Lower lobe of right lung (tissue), 2 donors: ENCODE measurements at regions not wholly inside any gene's neighbourhood (a gene's known extent, or its start where the extent isn't known, plus 50 kb on each side); places are given as distances from the start of the nearest gene placed in this dataset.

Experiments
- ATAC-seq, 2 donors: fragments of 200-7000 bp; cut with Tn5 transposase; one replicate each; pipeline ENCODE4 v1.9.1; 2020 to 2022; ENCODE audit warnings: mild to moderate bottlenecking in 2 of 2, moderate library complexity in 2 of 2
- DNase-seq: peaks from one replicate; pipeline ENCODE4 v3.0.0-alpha.2; 2020
- H3K27ac ChIP-seq: fragments of 200-600 bp; one replicate; pipeline ENCODE4 v1.8.0; 2022
- H3K27me3 ChIP-seq: fragments of 200-600 bp; one replicate; pipeline ENCODE4 v1.8.0; 2022; ENCODE audit warnings: low read depth
- H3K36me3 ChIP-seq: fragments of 200-600 bp; one replicate; pipeline ENCODE4 v1.8.0; 2022; ENCODE audit warnings: mild to moderate bottlenecking
- H3K4me1 ChIP-seq: fragments of 200-600 bp; one replicate; pipeline ENCODE4 v1.8.0; 2022
- H3K4me3 ChIP-seq: fragments of 200-600 bp; one replicate; pipeline ENCODE4 v1.8.0; 2022; ENCODE audit warnings: mild to moderate bottlenecking
- H3K9me3 ChIP-seq: fragments of 200-600 bp; one replicate; pipeline ENCODE4 v1.8.0; 2022
- intact Hi-C: fragments of 100-400 bp; cut with DNase I; formaldehyde crosslinking; loops from one replicate; pipeline ENCODE4 v1.11.0; 2022
- TF ChIP-seq, protein P1 (sequence below): fragments of 200-600 bp; IDR thresholded peaks from one replicate; pipeline ENCODE4 v1.8.0; 2022; ENCODE audit warnings: antibody characterized with exemption, mild to moderate bottlenecking
- donor health status: DM: no; HTN: yes; CAD: no; lungs with severe emphysema.

DNA sequence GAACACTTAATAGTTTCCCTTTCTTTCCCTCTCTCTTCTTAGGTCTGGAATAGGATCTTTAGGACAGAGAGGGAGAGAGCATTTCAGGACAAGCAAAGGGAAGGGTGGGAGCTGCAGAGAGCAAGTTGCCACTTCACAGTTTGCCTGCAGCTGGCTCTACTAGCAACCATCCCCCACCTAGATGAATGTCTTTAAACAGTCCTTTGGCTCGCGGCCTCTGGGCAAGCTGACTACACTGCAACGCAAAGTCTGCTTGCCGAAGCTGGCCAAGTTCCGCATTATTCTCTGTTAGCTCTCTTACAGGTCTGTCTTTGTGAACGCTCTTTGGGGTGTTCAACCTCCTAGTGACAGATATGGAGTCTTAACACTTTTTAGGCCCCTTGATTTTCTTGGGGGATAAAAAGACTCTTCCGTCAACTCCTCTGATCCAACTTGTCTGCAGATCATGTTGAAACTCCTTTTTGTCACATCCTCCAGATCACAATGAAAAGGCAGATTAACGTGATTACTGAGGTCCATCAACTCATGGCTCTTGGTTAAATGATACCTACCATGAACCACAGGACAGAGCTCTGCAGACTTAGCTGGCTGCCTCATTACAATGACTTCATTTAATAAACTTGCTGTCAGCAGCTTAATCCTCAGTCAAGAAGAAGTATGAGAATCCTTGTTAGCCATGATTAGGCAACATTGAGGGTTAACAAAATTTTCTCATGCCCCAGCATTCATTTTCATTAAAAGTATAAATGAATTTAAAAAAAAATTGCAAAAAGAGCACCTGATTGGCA, 74.6 kb downstream of the SLC4A3 start:
- DNase-seq (no peak), ATAC-seq (peak in 1 of 2 donors; percentile 22)
- Histone ChIP-seq H3K9me3 (no peaks in the 10 kb centered on the region), H3K27me3 (no peaks in the 10 kb centered on the region), H3K36me3 (no peaks in the 10 kb centered on the region), H3K4me3 (no peak overlapping the region), H3K27ac (no peak overlapping the region), H3K4me1 (peaks cover 7% of the 10 kb centered on the region)
- intact Hi-C loops: no loop called here
- TF ChIP-seq, protein P1, sequence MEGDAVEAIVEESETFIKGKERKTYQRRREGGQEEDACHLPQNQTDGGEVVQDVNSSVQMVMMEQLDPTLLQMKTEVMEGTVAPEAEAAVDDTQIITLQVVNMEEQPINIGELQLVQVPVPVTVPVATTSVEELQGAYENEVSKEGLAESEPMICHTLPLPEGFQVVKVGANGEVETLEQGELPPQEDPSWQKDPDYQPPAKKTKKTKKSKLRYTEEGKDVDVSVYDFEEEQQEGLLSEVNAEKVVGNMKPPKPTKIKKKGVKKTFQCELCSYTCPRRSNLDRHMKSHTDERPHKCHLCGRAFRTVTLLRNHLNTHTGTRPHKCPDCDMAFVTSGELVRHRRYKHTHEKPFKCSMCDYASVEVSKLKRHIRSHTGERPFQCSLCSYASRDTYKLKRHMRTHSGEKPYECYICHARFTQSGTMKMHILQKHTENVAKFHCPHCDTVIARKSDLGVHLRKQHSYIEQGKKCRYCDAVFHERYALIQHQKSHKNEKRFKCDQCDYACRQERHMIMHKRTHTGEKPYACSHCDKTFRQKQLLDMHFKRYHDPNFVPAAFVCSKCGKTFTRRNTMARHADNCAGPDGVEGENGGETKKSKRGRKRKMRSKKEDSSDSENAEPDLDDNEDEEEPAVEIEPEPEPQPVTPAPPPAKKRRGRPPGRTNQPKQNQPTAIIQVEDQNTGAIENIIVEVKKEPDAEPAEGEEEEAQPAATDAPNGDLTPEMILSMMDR: no peak

DNA sequence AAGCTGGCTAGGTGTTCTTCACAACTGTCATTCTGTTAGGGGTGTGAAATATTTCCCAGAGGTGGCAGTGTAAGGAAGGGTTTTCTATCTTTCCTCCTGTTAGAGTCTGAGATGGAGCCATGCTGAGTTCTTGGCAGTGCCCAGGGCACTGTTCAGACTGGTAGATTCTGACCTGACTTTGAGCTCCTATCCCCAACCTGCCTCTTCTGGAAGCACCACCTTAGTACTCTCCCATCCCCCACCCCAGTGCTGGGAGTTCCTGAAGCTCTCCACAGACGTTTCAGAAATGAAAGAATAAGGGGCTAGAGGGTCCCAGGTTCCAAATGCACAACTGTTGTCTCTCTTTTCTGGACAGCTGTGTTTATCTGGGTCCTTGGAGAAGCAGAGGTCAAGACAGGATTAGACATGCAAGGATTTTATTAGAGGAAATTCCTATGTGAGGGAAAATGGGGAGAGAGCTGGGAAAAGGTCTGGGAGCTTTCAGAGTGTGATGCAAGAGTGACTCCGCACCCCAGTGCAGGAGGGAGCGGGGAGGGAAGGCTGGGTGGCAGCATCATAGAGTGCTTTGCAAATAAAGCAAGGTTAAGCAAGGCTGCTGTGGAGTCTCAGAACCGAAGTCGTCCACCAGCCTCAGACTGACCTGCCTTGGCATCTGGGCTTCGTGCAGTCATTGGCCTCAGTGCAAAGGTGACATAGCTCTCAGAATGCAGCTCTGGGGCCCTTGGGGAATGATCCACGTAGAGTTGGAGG, 75.5 kb downstream of the SLC4A3 start:
- peak; percentile 86 to 91 for ATAC-seq
- intact Hi-C loops: no loop called here
- Histone ChIP-seq H3K27me3 (peaks cover 3% of the 10 kb centered on the region), H3K4me1 (peaks cover 7% of the 10 kb centered on the region), H3K9me3 (no peaks in the 10 kb centered on the region), H3K4me3 (no peak overlapping the region), H3K36me3 (no peaks in the 10 kb centered on the region), H3K27ac (no peak overlapping the region)
- DNase-seq: peak; percentile 56
- TF ChIP-seq, protein P1: no peak

DNA sequence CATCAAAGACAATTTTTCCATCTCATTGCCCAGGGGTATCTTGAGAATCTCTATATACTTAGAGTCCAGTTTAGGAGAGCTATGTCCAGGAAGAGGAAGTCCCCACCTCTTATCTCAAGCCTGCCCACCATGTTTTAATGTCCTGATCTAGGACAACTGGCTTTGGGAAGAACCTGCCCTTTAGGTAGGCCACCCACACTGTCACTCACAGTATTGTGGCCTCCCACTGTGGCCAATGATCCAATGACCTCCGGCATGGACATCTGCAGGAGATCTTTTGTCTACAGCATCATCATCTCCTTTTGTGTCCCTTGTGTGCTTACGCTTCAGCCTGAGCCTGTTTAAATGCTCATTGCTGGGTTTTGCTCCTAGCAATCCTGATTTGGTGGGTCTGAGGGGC, 77.4 kb downstream of the SLC4A3 start:
- DNase-seq (no peak), ATAC-seq (no peak)
- H3K36me3 ChIP-seq: no peaks in the 10 kb centered on the region
- TF ChIP-seq, protein P1: no peak
- H3K4me1 ChIP-seq: peaks cover 7% of the 10 kb centered on the region
- H3K27ac ChIP-seq: no peak overlapping the region
- peaks cover 3% of the 10 kb centered on the region for H3K27me3 ChIP-seq
- intact Hi-C loops: no loop called here
- H3K4me3 ChIP-seq: no peak overlapping the region
- no peaks in the 10 kb centered on the region for H3K9me3 ChIP-seq

DNA sequence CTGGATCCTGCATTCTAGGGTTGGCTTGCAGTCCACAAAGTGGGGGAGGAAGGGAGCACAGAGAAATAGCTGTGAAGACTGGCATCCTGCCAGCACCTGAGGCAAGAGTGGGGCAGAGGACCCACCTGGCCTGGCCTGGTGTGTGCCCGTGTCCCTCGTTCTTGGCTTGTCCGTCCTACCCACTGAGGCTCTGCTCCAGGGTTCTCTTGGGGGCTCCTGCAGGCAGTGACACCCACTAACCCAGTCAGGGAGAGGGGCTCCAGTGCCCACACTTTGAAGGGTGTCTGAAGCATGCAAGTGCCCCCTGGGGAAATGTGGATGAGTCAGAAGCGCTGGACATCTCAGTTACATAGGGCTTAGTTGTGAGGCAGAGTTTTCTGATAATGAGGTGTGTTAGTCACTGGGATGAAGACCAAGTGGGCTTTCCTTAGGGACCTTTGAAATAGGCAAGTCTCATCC, 79.4 kb downstream of the SLC4A3 start:
- intact Hi-C loops: no loop called here
- Histone ChIP-seq H3K9me3 (no peaks in the 10 kb centered on the region), H3K27ac (no peak overlapping the region), H3K4me1 (peaks cover 7% of the 10 kb centered on the region), H3K36me3 (no peaks in the 10 kb centered on the region), H3K27me3 (peaks cover 3% of the 10 kb centered on the region), H3K4me3 (no peak overlapping the region)
- no peak for DNase-seq
- TF ChIP-seq, protein P1: no peak
- ATAC-seq: no peak

DNA sequence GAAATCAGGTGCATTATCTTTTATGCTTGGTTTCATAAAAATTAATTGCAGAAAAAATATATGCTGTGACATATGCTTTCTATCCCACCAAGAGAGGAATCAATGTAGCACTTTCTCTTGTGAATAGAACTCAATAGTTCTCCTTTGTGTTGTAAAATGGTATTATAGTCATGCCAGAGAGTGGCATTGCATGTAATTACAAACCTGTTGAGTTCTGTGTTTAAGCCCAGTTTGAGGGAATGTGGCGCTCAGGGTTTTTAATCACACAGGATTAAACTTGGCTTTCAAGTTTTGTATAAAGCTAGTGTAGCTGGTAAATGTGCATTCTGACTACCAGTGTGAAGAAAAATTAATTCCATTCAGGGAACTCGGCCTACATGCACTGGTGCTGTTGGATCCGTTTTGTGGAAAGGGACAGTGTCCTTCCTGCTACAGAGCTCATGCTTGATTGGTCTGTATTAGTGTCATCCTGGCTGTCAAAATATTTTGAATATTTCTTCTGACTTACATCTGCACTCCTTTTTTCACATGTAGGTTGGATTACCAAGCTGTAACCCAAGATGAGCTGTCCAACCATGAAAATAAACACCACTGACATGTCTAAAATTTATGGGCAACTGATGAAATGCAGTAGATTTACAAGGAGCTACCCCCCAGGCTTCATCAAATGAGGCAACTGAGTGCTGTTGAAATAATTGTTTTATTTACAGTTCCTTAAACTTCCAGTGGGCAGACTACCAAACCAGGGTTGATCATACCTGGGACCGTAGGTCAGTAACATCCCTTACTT, 80.3 kb downstream of the SLC4A3 start:
- Histone ChIP-seq H3K27ac (no peak overlapping the region), H3K27me3 (peaks cover 3% of the 10 kb centered on the region), H3K36me3 (no peaks in the 10 kb centered on the region), H3K4me1 (peaks cover 7% of the 10 kb centered on the region), H3K4me3 (no peak overlapping the region), H3K9me3 (no peaks in the 10 kb centered on the region)
- no peak for DNase-seq
- no peak for ATAC-seq
- intact Hi-C loops: no loop called here
- TF ChIP-seq, protein P1: no peak
